ENCODE measurements at regions not wholly inside any gene's neighbourhood (a gene's known extent, or its start where the extent isn't known, plus 50 kb on each side); places are given as distances from the start of the nearest gene placed in this dataset.

- TF ChIP-seq ZNF462 (CRISPR knock-in tag; IDR thresholded peaks at IDR 0.05) (no peak), CREB1 (CRISPR knock-in tag; IDR thresholded peaks at IDR 0.05; ENCODE audit: low read depth) (no peak), REST (IDR thresholded peaks at IDR 0.05; ENCODE audit: unreplicated experiment) (no peak), EZH2phosphoT487 (IDR thresholded peaks at IDR 0.05; ENCODE audit: unreplicated experiment) (no peak), ZNF331 (CRISPR knock-in tag; IDR thresholded peaks at IDR 0.05; ENCODE audit: low read depth) (no peak), EZH2 (IDR thresholded peaks at IDR 0.05; ENCODE audit: low read depth, unreplicated experiment) (no peak)
Observed at GRCh38 chr14:43449291-43449690, 1057.8 kb downstream of the FSCB start (continued).

GRCh38 chr14:43438056-43438455 is 1069.0 kb downstream of the FSCB start:
- Histone ChIP-seq H3K79me2 (replicated peaks; ENCODE audit: insufficient read depth) (no peaks in the 10 kb centered on the region), H3K4me2 (no peak overlapping the region), H4K20me1 (replicated peaks; ENCODE audit: insufficient read depth) (no peaks in the 10 kb centered on the region), H3K36me3 (ENCODE audit: insufficient read depth) (no peaks in the 10 kb centered on the region), H3K4me3 (no peak overlapping the region), H3K27me3 (ENCODE audit: insufficient read depth) (no peaks in the 10 kb centered on the region), H3K27ac (ENCODE audit: low read depth) (no peak overlapping the region), H2AFZ (no peak overlapping the region), H3F3A (replicated peaks; ENCODE audit: low read depth) (no peaks in the 10 kb centered on the region), H3K9me2 (ENCODE audit: insufficient read depth) (peaks cover 8% of the 10 kb centered on the region; the same call in 1 of the 2 replicates), H3K4me1 (ENCODE audit: insufficient read depth) (no peaks in the 10 kb centered on the region)
- ATAC-seq: no peak
- no peak for DNase-seq (ENCODE audit: low spot score)
- no peaks in the 10 kb centered on the region for H3K27me3 Mint-ChIP-seq (ENCODE audit: insufficient read depth, low read depth, poor library complexity)
- H3K4me3 Mint-ChIP-seq: no peak overlapping the region
- peaks cover 13% of the 10 kb centered on the region for H3K9me3 Mint-ChIP-seq
- no peak overlapping the region for H3K27ac Mint-ChIP-seq
- H3K4me1 Mint-ChIP-seq: no peaks in the 10 kb centered on the region
- H3K36me3 Mint-ChIP-seq (ENCODE audit: low read depth): no peaks in the 10 kb centered on the region
- TF ChIP-seq JUNB (IDR thresholded peaks at IDR 0.05; ENCODE audit: unreplicated experiment): no peak

All from GM23338 (cell line).